ENCODE measurements at regions not wholly inside any gene's neighbourhood (a gene's known extent, or its start where the extent isn't known, plus 50 kb on each side); places are given as distances from the start of the nearest gene placed in this dataset.

DNA sequence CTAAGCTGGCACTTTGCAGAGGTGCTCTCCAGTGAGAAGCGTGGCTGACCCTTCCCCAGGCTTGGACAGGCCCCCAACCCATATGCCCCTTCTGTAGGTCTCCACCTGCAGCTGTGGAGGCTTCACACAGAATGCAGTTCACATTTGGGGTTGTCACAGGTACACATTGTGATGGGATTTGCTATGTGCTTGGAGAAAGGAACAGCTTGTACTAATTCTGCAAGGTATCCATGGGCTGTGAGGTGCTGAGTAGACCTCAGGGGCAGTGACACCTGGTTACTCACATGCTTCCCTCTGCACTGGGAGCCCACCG is 188.9 kb downstream of the CXCL12 start:
- no peak overlapping the region for H2AFZ ChIP-seq (ENCODE audit: low read length)
- no peaks in the 10 kb centered on the region for H3K36me3 ChIP-seq (ENCODE audit: insufficient read depth, low read length)
- no peaks in the 10 kb centered on the region for H4K20me1 ChIP-seq (ENCODE audit: insufficient read depth, low read length, poor library complexity, severe bottlenecking)
- H3F3A ChIP-seq (ENCODE audit: low read depth) = no peaks in the 10 kb centered on the region
- no peaks in the 10 kb centered on the region for H3K27me3 ChIP-seq (ENCODE audit: insufficient read depth, low read length, poor library complexity, severe bottlenecking)
- peaks cover 4% of the 10 kb centered on the region; the same call in 1 of the 2 replicates for H3K9me3 ChIP-seq (ENCODE audit: insufficient read depth, low read depth, low read length)
- H3K9ac ChIP-seq (ENCODE audit: low read depth, low read length, poor library complexity, severe bottlenecking) = no peak overlapping the region
- H3K4me2 ChIP-seq (ENCODE audit: low read depth, low read length, poor library complexity, severe bottlenecking) = no peak overlapping the region
- no peaks in the 10 kb centered on the region for H3K9me2 ChIP-seq (replicated peaks; ENCODE audit: low read depth, low read length)
- H3K4me1 ChIP-seq (ENCODE audit: insufficient read depth, low read length, poor library complexity, severe bottlenecking) = no peaks in the 10 kb centered on the region
- no peaks in the 10 kb centered on the region for H3K79me2 ChIP-seq (ENCODE audit: insufficient read depth, low read length)
- H3K4me3 ChIP-seq (ENCODE audit: low read length, poor library complexity, severe bottlenecking) = no peak overlapping the region
- TF ChIP-seq EZH2phosphoT487 (IDR thresholded peaks at IDR 0.05; ENCODE audit: borderline replicate concordance) = no peak
- TF ChIP-seq, protein P1, sequence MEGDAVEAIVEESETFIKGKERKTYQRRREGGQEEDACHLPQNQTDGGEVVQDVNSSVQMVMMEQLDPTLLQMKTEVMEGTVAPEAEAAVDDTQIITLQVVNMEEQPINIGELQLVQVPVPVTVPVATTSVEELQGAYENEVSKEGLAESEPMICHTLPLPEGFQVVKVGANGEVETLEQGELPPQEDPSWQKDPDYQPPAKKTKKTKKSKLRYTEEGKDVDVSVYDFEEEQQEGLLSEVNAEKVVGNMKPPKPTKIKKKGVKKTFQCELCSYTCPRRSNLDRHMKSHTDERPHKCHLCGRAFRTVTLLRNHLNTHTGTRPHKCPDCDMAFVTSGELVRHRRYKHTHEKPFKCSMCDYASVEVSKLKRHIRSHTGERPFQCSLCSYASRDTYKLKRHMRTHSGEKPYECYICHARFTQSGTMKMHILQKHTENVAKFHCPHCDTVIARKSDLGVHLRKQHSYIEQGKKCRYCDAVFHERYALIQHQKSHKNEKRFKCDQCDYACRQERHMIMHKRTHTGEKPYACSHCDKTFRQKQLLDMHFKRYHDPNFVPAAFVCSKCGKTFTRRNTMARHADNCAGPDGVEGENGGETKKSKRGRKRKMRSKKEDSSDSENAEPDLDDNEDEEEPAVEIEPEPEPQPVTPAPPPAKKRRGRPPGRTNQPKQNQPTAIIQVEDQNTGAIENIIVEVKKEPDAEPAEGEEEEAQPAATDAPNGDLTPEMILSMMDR (conservative IDR thresholded peaks at IDR 0.05; ENCODE audit: low read length) = no peak

DNA sequence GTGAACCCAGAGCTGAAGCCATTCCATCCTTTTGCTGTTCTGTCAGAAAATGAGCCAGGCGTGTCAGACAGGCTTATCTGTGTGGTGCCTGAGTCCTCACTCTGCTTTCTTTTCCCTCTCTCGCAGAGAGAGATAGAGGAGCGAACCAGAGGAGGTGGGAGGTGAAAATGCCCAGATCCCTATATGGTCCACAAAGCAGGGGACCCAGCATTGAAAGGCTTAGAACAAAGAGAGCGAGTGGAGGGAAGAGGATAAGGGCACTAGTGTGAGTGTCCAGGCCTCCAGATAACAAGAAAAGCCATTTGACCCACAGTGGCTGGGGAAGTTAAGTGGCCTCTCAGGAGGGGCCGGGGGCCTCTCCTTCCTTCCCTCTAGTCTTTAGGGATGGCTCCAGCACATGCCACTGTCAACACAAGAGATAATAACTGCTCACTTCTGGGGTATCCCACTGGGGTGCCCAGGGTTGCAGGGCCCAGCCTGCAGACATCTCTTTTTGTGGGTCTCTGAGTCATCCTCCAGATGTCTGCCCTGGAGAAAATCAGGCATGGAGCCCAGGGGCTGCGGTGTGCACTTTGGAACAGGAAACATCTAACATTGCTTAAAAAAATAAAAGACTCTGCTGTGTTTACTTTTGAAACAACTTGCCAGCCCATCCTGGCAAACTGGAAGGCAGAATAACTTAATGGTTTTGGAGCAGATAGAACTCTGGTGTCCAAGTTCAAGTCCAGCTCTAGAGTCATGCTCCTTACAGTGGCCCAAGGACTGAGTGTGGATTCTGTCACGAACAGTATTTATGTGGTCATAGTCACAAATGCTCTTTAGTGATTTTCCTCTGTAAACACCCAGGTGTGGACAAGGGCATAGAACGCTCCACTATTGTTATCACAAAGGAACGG is 189.5 kb downstream of the CXCL12 start:
- TF ChIP-seq, protein P1 (conservative IDR thresholded peaks at IDR 0.05; ENCODE audit: low read length) = no peak
- H3K9ac ChIP-seq (ENCODE audit: low read depth, low read length, poor library complexity, severe bottlenecking) = no peak overlapping the region
- no peaks in the 10 kb centered on the region for H4K20me1 ChIP-seq (ENCODE audit: insufficient read depth, low read length, poor library complexity, severe bottlenecking)
- no peaks in the 10 kb centered on the region for H3K9me2 ChIP-seq (replicated peaks; ENCODE audit: low read depth, low read length)
- H3K9me3 ChIP-seq (ENCODE audit: insufficient read depth, low read depth, low read length) = peaks cover 4% of the 10 kb centered on the region; the same call in 1 of the 2 replicates
- no peaks in the 10 kb centered on the region for H3F3A ChIP-seq (ENCODE audit: low read depth)
- no peaks in the 10 kb centered on the region for H3K36me3 ChIP-seq (ENCODE audit: insufficient read depth, low read length)
- H3K27me3 ChIP-seq (ENCODE audit: insufficient read depth, low read length, poor library complexity, severe bottlenecking) = no peaks in the 10 kb centered on the region
- H3K4me3 ChIP-seq (ENCODE audit: low read length, poor library complexity, severe bottlenecking) = no peak overlapping the region
- H3K4me1 ChIP-seq (ENCODE audit: insufficient read depth, low read length, poor library complexity, severe bottlenecking) = no peaks in the 10 kb centered on the region
- H3K79me2 ChIP-seq (ENCODE audit: insufficient read depth, low read length) = no peaks in the 10 kb centered on the region
- no peak overlapping the region for H2AFZ ChIP-seq (ENCODE audit: low read length)
- H3K4me2 ChIP-seq (ENCODE audit: low read depth, low read length, poor library complexity, severe bottlenecking) = no peak overlapping the region

DNA sequence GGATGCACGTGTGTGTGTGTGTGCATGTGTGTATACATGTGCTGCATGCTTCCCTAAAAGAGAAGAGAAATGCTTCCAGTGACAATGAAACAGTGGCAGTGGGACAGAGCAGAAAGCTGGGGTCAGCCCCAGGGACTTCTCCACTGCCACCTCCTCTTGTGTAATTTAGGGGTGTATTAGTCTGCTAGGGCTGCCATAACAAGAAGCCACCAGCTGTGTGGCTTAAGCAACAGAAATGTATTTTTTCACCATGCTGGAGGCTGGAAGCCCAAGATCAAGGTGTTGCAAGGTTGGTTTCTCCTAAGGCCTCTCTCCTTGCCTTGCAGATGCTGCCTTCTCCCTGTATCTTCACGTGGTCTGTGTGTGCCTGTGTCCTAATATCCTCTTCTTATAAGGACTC is 190.5 kb downstream of the CXCL12 start:
- H3K9me3 ChIP-seq (ENCODE audit: insufficient read depth, low read depth, low read length) = no peaks in the 10 kb centered on the region; the same call in 1 of the 2 replicates
- H3K9me2 ChIP-seq (replicated peaks; ENCODE audit: low read depth, low read length) = no peaks in the 10 kb centered on the region
- H3K27me3 ChIP-seq (ENCODE audit: insufficient read depth, low read length, poor library complexity, severe bottlenecking) = no peaks in the 10 kb centered on the region
- H3F3A ChIP-seq (ENCODE audit: low read depth) = no peaks in the 10 kb centered on the region
- H2AFZ ChIP-seq (ENCODE audit: low read length) = no peak overlapping the region
- TF ChIP-seq, protein P1 (conservative IDR thresholded peaks at IDR 0.05; ENCODE audit: low read length) = no peak
- no peak for TF ChIP-seq EZH2phosphoT487 (IDR thresholded peaks at IDR 0.05; ENCODE audit: borderline replicate concordance)
- no peaks in the 10 kb centered on the region for H3K36me3 ChIP-seq (ENCODE audit: insufficient read depth, low read length)
- H4K20me1 ChIP-seq (ENCODE audit: insufficient read depth, low read length, poor library complexity, severe bottlenecking) = no peaks in the 10 kb centered on the region
- no peak overlapping the region for H3K4me3 ChIP-seq (ENCODE audit: low read length, poor library complexity, severe bottlenecking)
- no peak overlapping the region for H3K9ac ChIP-seq (ENCODE audit: low read depth, low read length, poor library complexity, severe bottlenecking)
- H3K4me1 ChIP-seq (ENCODE audit: insufficient read depth, low read length, poor library complexity, severe bottlenecking) = no peaks in the 10 kb centered on the region
- H3K4me2 ChIP-seq (ENCODE audit: low read depth, low read length, poor library complexity, severe bottlenecking) = no peak overlapping the region
- no peaks in the 10 kb centered on the region for H3K79me2 ChIP-seq (ENCODE audit: insufficient read depth, low read length)
